WTC11 (cell line): ENCODE measurements at regions not wholly inside any gene's neighbourhood (a gene's known extent, or its start where the extent isn't known, plus 50 kb on each side); places are given as distances from the start of the nearest gene placed in this dataset.
A peak's percentile ranks its signal among the peaks of the same experiment; 100 is the strongest.

Source experiments
- ATAC-seq: fragments of 200-7000 bp; cut with Tn5 transposase; 2 replicates; pipeline ENCODE4 v1.10.0; 2021; ENCODE audit warnings: mild to moderate bottlenecking, moderate library complexity
- CTCF ChIA-PET: fragments of 300-600 bp; sonication (Branson Sonifier 250); formaldehyde crosslinking; loops from one replicate; lab custom pipeline; 2021; ENCODE audit warnings: antibody characterized with exemption; lab: Charles Lee
- POLR2A ChIA-PET: fragments of 350-600 bp; sonication (Branson Sonifier 250); formaldehyde crosslinking; loops from one replicate; lab custom pipeline; 2021; ENCODE audit warnings: antibody characterized with exemption; lab: Charles Lee
- DNase-seq: peaks from one replicate; pipeline ENCODE4 v3.0.0; 2021; ENCODE audit warnings: low spot score
- H3K27ac Mint-ChIP-seq: 2 replicates; pipeline ENCODE4 v1.8.0; 2021; ENCODE audit warnings: mixed read lengths
- H3K27me3 Mint-ChIP-seq: 2 replicates; pipeline ENCODE4 v1.8.0; 2021; ENCODE audit warnings: low read depth, mild to moderate bottlenecking, moderate library complexity, mixed read lengths
- H3K36me3 Mint-ChIP-seq: 2 replicates; pipeline ENCODE4 v1.8.0; 2021; ENCODE audit warnings: mixed read lengths
- H3K4me1 Mint-ChIP-seq: 2 replicates; pipeline ENCODE4 v1.8.0; 2022; ENCODE audit warnings: mixed read lengths
- H3K4me3 Mint-ChIP-seq: 2 replicates; pipeline ENCODE4 v1.8.0; 2021; ENCODE audit warnings: mild to moderate bottlenecking, moderate library complexity, mixed read lengths
- H3K9me3 Mint-ChIP-seq: 2 replicates; pipeline ENCODE4 v1.8.0; 2021; ENCODE audit warnings: mixed read lengths
- AR ChIP-seq: fragments of 250-450 bp; sonication (Bioruptor Pico); IDR thresholded peaks from 2 replicates; pipeline ENCODE4 v1.9.0; 2021; ENCODE audit warnings: mild to moderate bottlenecking
- ATF3 ChIP-seq: sonication (generic); formaldehyde crosslinking; conservative IDR thresholded peaks from 2 replicates; pipeline ENCODE4 v1.8.1; 2022; ENCODE audit warnings: mild to moderate bottlenecking, missing genetic modification reagents
- E2F4 ChIP-seq: sonication (generic); formaldehyde crosslinking; IDR thresholded peaks from 2 replicates; pipeline ENCODE4 v1.8.1; 2022; ENCODE audit warnings: low read depth, mild to moderate bottlenecking, moderate library complexity, missing genetic modification reagents, borderline replicate concordance
- ELF4 ChIP-seq: sonication (generic); formaldehyde crosslinking; IDR thresholded peaks from 2 replicates; pipeline ENCODE4 v1.8.1; 2022; ENCODE audit warnings: low read depth, mild to moderate bottlenecking, moderate library complexity, missing genetic modification reagents
- GRHL2 ChIP-seq: fragments of 250-450 bp; sonication (Bioruptor Pico); IDR thresholded peaks from 2 replicates; pipeline ENCODE4 v1.8.0; 2022; ENCODE audit warnings: mild to moderate bottlenecking, moderate library complexity; ENCODE audit not compliant: insufficient replicate concordance, severe bottlenecking
- JUN ChIP-seq: sonication (generic); formaldehyde crosslinking; IDR thresholded peaks from 2 replicates; pipeline ENCODE4 v1.8.0; 2023; ENCODE audit warnings: mild to moderate bottlenecking, missing genetic modification reagents
- MAX ChIP-seq: sonication (generic); formaldehyde crosslinking; IDR thresholded peaks from 2 replicates; pipeline ENCODE4 v1.8.0; 2022; ENCODE audit warnings: mild to moderate bottlenecking, missing genetic modification reagents
- MYBL2 ChIP-seq: sonication (generic); formaldehyde crosslinking; IDR thresholded peaks from 2 replicates; pipeline ENCODE4 v1.8.1; 2023; ENCODE audit warnings: mild to moderate bottlenecking, moderate library complexity, missing genetic modification reagents
- NFATC4 ChIP-seq: fragments of 250-450 bp; sonication (Bioruptor Pico); IDR thresholded peaks from 2 replicates; pipeline ENCODE4 v1.9.0; 2021; ENCODE audit warnings: mild to moderate bottlenecking
- NFYB ChIP-seq: sonication (generic); formaldehyde crosslinking; conservative IDR thresholded peaks from 2 replicates; pipeline ENCODE4 v1.8.0; 2022; ENCODE audit warnings: low read depth, missing genetic modification reagents
- SMAD3 ChIP-seq: sonication (generic); formaldehyde crosslinking; IDR thresholded peaks from 2 replicates; pipeline ENCODE4 v1.8.0; 2022; ENCODE audit warnings: missing genetic modification reagents, mild to moderate bottlenecking, borderline replicate concordance
- SOX15 ChIP-seq: fragments of 250-450 bp; sonication (Bioruptor Pico); IDR thresholded peaks from 2 replicates; pipeline ENCODE4 v1.9.0; 2021; ENCODE audit warnings: mild to moderate bottlenecking
- USF1 ChIP-seq: sonication (generic); formaldehyde crosslinking; IDR thresholded peaks from 2 replicates; pipeline ENCODE4 v1.8.0; 2022; ENCODE audit warnings: mild to moderate bottlenecking, missing genetic modification reagents
- USF2 ChIP-seq: sonication (generic); formaldehyde crosslinking; IDR thresholded peaks from 2 replicates; pipeline ENCODE4 v1.8.1; 2023; ENCODE audit warnings: mild to moderate bottlenecking, missing genetic modification reagents, moderate library complexity
- ZNF317 ChIP-seq: sonication (generic); formaldehyde crosslinking; IDR thresholded peaks from 2 replicates; pipeline ENCODE4 v1.8.1; 2023; ENCODE audit warnings: low read depth, mild to moderate bottlenecking, moderate library complexity, missing genetic modification reagents, borderline replicate concordance
- ZNF512 ChIP-seq: sonication (generic); formaldehyde crosslinking; IDR thresholded peaks from 2 replicates; pipeline ENCODE4 v1.8.1; 2022; ENCODE audit warnings: missing genetic modification reagents, borderline replicate concordance

GRCh38 chr11:70702040-70702648 is 303.8 kb downstream of the CTTN start:
- no peak overlapping the region for H3K27ac Mint-ChIP-seq
- H3K9me3 Mint-ChIP-seq = peaks cover 17% of the 10 kb centered on the region
- no peak overlapping the region for H3K4me3 Mint-ChIP-seq
- no peaks in the 10 kb centered on the region; the same call in 1 of the 2 replicates for H3K27me3 Mint-ChIP-seq
- DNase-seq = no peak
- TF ChIP-seq ELF4 (CRISPR knock-in tag) (no peak), JUN (CRISPR knock-in tag) (no peak)
- peaks cover 9% of the 10 kb centered on the region for H3K36me3 Mint-ChIP-seq
- ChIA-PET POLR2A (no interaction called here), CTCF (no interaction called here)
- no peak for ATAC-seq
- H3K4me1 Mint-ChIP-seq = peaks cover 36% of the 10 kb centered on the region

GRCh38 chr11:70703141-70704064 is 305.1 kb downstream of the CTTN start:
- H3K27ac Mint-ChIP-seq = no peak overlapping the region
- peak; percentile 57 for ATAC-seq

More at GRCh38 chr11:70703141-70704064, 305.1 kb downstream of the CTTN start:
- Mint-ChIP-seq H3K4me3 (no peak overlapping the region), H3K27me3 (no peaks in the 10 kb centered on the region; the same call in 1 of the 2 replicates), H3K36me3 (peaks cover 9% of the 10 kb centered on the region; the same call in 1 of the 2 replicates), H3K4me1 (peaks cover 30% of the 10 kb centered on the region), H3K9me3 (peaks cover 17% of the 10 kb centered on the region)
- POLR2A ChIA-PET = no interaction called here
- CTCF ChIA-PET = interaction anchor here (1.1 kb wide), 1 partner anchor 53 kb away, joined by 3 read pairs; no protein-coding TSS in a partner anchor
- TF ChIP-seq SOX15 (CRISPR knock-in tag) (no peak), NFATC4 (CRISPR knock-in tag) (no peak), USF1 (CRISPR knock-in tag) (peak; percentile 63; the same call in 1 of the 2 replicates), GRHL2 (CRISPR knock-in tag) (no peak), JUN (CRISPR knock-in tag) (no peak), MYBL2 (CRISPR knock-in tag) (no peak), ELF4 (CRISPR knock-in tag) (no peak), NFYB (CRISPR knock-in tag) (no peak), MAX (no peak), E2F4 (CRISPR knock-in tag) (no peak), SMAD3 (CRISPR knock-in tag) (no peak), AR (CRISPR knock-in tag) (no peak), ATF3 (CRISPR knock-in tag) (no peak), ZNF512 (no peak), USF2 (CRISPR knock-in tag) (peak; percentile 54), ZNF317 (no peak)
- DNase-seq = peak; percentile 63
